Hematopoietic multipotent progenitor cell treated with erythropoietin and hydrocortisone succinate and interleukin-3 and kit ligand, for 4 days (in vitro differentiated cells): ENCODE measurements at regions not wholly inside any gene's neighbourhood (a gene's known extent, or its start where the extent isn't known, plus 50 kb on each side); places are given as distances from the start of the nearest gene placed in this dataset.

Experiments used
- DNase-seq: peaks from one replicate; pipeline ENCODE4 v3.0.0-alpha.2; 2015

DNA sequence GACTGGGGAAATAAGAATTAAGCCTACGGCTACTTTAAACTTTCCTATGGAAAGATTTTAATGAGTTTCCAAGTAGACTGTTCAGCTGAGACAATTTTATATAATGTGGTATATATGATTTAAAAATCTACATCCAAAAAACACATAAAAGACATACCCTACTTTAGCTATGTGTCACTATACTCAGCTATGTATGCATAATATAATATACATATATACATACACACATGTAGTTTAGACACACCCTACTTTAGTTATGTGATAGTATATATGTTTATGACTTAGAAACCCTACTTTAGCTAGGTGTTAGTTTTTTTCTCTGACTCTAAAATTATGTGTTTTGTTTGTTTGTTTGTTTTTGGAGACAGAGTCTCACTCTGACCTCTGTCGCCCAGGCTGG, 100.5 kb upstream of the DAB2 start:
- DNase-seq = no peak

DNA sequence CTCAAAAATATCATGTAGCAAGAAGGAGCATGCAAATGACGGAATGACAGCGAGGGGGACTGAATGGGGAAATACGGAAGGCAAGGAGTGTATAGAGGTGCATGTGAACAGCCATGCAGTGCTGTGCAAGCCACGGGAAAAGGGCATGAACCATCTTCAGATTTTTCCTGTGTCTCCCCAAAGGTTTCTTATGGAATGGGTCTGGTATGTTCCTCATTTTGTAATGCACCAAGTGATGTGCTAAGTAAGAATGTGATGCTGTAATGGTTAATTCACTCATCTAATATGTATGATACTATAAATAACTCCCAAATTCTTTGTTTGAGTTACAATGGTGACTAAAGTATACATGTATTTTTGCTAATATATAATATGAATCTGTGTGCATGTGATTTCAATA, 99.0 kb upstream of the DAB2 start:
- no peak for DNase-seq

DNA sequence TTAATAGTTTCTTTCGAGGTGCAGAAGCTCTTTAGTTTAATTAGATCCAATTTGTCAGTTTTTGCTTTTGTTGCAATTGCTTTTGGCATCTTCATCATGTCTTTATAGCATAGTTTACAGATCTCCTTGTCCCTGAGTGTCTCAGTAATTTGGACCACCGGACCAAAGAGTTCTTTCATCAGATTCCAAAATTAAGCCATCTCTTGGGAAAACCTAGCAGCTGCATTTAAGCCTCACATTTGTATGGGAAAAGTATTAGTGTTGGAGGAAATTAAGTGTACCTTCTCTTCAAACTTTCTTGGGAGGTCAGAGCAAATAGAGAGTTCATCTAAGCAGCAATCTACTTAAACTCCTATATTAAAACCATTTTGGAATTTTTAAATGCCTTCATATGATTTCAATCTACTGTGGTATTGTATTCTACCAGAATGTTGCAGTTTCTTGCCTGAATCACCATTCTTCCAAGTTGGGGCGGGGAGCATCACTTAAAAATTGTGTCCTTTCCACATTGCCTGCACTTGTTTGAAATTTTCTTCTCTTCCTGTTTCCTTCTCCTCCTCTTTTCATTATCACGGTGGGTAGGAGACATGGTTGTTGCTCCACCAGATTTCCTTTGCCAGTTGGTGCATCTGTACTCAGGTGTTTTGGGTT, 97.3 kb upstream of the DAB2 start:
- no peak for DNase-seq

DNA sequence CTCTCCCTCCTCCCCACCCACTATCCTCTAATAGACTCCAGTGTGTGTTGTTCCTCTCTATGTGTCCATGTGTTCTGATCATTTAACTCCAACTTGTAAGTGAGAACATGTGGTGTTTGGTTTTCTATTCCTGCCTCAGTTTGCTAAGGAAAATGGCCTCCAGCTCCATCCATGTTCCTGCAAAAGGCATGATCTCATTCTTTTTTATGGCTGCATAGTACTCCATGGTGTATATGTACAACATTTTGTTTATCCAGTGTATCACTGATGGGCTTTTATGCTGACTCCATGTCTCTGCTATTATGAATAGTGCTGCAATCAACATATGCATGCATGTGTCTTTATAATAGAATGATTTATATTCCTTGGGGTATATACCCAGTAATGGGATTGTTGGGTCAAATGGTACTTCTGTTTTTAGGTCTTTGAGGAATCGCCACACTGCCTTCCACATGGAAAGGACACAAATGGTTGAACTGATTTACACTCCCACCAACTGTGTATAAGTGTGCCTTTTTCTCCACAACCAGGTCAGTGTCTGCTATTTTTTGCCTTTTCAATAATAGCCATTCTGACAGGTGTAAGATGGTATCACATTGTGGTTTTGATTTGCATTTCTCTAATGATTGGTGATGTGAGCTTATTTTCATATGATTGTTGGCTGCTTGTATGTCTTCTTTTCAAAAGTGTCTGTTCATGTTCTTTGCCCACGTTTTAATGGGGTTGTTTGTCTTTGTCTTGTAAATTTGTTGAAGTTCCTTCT, 96.5 kb upstream of the DAB2 start:
- no peak for DNase-seq

DNA sequence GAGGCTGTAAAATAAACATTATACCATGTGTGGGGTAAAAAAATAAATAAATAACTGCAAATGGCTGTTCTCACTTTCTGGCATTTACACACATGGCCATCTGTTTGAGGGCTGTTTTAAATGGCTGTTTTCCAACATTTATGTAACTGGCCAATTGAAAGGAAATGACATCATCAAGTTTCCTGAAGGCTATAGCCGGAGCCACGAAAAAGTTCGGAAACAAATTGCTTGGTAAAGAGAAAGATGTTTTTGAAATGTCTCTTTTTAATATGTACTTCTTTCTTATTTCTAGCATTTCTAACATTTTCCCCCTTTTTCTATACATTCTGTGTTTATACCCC, 95.4 kb upstream of the DAB2 start:
- DNase-seq = no peak

DNA sequence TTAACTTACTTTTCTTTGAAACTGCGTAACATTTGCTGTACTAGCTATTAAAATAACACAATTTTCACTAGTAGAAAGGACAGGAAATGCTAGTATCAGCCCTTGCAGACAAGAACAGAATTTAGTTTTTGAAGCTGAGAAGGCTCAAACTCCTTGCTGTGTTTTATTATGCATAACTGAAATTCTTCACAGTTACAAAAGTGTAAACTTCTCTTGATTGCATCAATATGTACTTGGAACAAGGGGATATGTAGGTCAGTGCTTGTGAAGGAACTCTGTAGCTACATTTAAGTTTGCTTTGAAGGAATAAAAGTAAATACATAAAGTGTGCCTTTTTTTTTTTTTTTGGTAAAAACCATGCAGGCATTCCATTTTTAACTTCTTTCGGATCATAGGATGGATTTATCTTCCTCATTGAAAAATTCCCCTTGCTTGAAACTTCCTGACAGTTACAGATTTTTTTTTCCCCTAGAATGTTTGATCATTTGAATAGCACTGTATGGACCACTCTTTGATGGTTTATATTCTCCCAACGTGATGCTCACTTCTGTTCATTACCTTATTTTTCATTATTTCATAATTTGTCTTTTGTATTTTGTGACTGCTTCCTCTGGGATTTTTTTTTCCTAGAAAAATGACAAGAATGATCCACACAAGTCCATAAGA, 94.9 kb upstream of the DAB2 start:
- DNase-seq = no peak

DNA sequence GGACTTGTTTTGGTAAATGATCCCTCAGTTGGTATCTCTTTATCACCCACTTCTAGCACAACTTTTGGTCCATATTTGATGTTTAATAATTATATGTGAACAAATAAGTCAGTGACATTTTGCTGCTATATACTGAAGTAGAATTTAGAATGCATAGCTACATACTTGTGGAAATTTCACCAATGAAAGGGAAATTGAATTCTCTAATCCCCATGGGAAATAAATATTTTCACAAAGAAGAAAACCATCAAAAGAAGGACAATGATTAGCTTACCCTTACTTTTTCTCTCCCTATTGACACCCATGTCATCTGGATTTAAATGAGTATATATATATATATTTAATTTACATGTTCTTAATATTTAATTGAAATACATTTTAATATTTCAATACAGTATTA, 94.3 kb upstream of the DAB2 start:
- DNase-seq = no peak

DNA sequence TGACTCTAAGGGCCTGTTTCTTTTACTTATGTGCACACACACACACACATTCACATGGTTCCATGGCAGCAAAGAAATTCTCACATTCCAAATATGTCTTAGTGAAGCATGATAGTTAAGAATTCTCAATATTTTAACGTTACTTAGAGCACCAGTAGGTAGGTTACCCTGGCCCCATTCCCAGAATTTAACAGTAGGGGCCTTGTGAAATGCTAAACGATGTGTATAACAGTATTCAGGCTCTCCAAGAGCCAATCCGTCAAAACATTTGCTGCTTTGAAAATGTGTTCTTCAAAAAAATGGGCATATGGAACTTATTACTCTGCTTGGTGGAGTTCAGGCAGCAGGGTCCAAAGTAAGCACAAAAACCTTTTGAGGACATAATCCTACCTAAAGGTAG, 93.7 kb upstream of the DAB2 start:
- DNase-seq = no peak

DNA sequence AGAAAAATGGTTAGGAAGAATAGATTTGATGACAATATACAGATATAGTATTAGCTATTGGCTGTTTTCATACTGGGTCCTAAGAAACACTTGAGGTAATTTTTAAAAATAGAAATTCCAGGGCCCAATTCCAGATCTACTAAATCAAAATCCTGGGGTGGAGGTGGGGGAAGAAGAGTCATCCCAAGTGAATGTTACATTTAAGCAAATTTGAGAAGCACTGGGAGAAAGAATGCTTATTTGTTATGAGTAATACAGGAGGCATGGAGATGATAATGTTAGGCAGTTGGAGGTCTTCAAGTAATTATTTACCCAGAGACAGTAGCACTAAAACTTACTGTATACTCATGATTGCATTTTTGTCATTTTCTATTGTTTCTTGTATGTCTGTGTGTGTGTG, 93.0 kb upstream of the DAB2 start:
- no peak for DNase-seq

DNA sequence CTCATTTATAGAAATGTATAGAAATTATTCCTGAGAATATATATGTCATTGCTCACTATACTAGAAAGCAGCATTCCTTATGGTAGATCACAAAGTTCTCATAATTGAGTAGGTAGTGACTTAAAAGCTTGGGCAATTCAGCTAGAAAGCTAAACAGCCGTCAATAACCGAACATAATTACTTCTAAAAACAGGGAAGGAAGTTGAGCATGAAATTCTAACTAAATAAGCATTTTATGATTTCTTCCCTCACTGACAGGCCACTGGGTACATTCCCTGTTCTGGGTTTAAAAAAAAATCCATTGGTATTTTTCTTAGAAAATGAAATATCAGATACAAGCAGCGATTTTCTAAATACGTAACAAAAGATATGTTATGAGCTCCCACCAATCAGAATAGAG, 91.1 kb upstream of the DAB2 start:
- DNase-seq = no peak

DNA sequence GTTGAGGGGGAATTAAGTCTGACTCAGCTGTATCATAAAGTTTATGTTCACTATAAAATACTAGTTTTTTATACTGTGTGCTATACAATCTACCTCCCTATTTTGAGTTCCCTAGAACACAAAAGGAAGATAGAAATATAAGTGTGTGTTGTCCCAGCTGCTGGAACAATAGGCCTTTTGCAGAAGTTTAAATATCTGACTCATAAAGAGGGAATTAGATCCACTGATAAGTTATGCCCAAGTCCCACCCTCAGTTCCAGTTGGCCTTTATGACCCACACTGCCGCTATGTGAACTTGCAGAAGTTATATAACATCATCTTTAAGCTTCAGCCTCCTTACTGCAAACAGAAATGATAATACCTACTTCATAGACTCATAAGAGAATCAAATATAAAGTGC, 88.5 kb upstream of the DAB2 start:
- no peak for DNase-seq

DNA sequence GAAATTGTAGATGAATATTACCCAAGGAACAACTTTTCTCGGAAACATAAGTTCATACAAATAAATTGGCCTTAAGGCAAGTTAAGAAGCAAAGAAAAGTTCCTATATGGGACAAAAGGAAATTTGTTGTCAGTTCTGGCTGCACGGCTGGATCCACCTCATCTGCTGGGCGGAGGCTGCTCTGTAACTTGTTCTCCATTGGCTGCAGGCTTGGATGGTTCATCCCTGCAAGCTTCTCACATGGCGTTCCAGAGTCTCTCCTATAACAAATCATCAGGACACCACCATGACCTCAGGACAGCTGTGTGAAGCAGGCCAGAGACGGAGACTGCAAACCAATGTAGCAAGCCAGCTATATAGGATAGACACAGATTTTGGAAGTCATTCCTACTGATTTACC, 81.4 kb upstream of the DAB2 start:
- DNase-seq = no peak

DNA sequence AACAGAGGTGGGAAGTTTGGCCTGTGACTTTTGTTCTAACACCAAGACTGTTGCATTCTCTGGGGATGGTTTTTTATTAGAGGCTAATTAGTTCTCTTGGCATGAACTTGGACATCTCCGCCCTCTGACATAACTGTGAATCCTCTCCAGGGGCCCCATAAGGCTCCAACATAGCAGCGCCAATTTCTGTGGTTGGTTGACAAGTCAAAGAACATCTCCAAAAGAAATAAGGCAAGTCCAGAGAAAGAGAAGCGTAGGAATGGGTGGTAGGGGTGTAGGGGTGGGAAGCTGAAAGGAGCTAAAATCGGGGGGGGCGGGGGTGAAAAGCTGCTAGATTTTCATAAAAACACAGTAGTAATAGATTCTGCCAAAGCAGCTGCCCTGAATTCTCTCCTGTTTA, 81.0 kb upstream of the DAB2 start:
- DNase-seq = no peak

DNA sequence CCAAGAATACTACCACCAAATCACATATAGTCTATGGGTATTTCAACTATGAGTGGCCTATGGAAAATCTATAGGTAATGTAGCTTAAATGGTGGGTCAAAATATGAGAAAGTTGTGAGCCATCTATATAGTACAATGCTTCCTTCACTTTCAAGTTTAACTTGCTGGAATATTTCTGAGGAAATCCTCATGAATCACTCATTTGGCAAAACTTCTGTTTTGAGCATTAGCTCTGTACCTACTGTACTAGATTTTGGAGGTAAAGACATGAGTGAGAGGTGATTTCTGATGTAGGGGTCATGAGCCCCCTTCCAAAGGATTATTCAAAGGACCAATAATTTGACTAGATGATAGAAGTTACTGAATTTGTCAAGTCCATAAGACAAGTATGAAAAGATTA, 80.6 kb upstream of the DAB2 start:
- DNase-seq = no peak

DNA sequence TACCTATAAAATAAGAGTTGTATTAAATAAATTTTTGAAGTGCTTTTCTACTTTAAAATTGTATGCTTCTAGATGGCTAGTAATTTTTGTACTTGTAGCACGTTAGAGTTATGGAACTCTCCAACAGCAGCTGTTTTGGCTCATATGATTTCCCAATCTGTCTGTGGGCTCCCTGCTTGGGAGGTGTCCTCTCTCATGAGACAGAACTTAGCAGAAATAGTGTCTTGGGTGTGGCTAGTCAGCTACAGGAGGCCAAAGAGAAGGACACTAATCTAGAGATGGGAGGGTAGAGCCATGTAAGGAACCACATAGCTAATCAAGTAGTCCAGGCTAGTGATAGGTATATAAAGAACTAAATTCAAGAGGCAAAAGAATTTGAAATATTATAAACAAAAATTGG, 78.4 kb upstream of the DAB2 start:
- DNase-seq = peak; percentile 59

DNA sequence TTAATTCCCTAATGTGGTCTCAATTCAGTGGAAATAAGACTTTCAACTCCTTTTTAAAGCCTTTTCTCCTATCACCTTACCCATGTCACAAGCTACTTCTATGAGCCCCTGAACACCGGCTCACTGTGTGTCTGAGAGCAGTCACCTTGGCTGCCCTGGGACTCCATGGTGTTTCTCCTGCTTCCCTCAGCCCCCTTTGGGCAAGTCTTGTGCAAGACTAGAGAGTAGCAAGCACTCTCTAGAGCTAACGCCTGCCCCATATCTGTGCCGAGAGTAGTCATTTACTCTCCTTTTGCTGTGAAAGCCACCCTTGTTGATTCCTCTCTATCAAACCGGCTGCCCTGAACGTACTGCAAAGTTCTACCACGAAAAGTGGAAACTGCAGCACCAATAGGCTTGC, 77.9 kb upstream of the DAB2 start:
- DNase-seq = no peak

DNA sequence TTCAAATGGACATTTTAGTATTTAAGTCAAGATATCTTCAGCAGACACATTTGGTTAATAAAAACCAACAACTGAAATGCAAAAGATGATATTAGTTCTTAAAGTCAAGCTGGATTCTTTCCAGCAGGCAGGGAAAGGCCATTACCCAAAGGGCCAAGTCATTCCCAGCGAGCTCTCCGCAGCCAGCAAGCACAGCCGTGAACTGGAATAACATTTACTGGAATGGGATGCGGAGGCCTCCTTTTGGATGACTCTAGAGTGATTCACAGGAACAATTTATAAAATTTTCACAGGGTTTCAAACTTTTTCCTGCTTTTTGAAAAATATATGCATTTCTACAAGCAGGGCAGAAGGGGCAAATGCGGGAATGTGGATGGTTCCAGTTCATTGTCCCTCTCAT, 76.6 kb upstream of the DAB2 start:
- DNase-seq = no peak

DNA sequence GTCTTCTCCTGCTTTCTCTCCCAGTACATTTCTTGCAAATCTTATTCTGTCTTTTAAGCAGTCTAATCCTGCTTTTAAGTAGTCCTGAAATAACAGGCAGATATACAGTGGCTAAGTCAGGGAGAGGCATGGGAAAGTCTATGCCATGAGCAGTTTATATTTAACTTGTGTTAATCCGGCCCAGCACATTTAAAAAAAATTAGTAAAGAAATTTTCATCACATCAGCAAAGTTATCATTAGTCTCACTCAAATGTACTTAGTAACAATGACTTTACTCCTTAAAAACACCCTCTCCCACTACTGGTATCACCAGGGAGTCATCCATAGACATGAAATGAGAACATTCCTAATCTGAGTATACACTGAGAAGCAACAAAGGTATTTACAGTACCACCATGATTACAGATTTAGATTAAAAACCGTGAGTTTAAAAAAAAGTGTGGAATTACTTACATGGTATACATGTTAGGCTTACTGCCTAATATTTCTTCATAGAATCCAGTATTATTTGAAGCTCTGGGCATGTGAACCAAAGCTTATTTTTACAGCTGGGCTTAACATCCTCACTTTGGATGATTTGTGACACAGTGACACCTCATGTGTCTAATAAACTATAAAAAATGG, 75.9 kb upstream of the DAB2 start:
- DNase-seq = no peak

DNA sequence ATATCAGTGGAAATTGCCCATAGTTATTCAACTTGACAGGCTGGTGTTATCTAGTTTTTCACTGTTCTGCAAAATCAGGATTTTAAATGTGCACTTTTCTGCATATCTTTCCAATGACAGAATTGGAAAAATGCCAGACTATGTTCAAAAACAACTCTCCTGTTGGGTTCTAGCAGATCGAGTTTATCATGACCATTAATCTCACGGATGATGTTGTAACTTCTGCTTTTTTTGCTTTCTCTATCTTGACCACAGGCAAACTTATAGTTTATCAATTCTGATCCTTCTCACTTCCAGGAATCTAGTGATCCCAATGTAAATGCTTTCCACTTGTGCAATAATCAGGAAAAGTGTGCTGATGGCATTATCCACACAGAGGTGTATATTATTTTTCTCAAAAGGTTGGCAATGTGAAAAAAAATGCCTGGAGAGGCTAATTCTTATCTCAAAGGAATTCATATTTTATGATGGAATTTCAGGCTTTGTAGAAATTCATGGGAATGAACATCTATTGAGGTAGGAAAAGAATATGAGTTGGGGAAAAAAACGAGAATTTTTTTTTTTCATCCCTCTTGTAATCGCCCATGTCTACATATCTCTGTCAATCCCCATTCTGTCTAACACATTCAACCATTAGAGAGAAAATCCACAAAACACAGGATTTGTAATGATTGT, 73.6 kb upstream of the DAB2 start:
- DNase-seq = peak; percentile 88

DNA sequence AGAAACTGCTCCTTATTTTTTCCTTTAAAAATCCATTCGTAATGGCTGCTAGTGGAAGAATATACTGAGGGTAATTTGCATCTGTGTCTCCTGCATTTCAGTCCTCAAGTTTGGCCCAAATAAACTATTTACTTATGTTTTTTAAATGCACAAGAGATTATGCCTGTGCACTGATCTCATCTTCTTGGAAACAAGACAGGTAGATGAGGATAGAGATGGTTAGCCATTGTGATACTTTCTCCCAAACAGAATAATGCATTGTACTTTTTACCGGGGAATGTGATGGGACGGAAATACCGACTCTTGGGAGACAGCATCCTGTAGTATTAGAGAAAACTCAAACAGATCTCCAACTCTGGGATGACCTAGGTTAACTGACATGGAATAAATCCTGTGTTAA, 72.5 kb upstream of the DAB2 start:
- DNase-seq = no peak

DNA sequence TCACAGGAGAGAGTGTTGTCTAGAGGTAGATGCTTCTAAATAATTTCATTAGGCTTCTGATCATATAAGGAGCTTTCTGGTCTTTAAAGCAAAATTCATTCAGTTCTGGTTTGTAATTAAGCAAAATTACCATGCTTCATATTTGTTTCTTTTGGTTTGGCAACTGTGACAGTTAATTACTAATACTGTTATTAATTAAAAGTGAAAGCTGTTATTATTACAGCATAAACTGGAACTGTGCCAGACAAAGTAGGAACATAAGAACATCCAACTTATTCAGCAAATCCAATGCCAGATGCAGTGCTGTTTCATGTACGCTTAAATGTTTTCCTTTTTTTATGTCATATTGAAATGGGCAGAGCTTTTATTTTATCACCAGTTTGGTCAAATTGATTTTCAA, 70.4 kb upstream of the DAB2 start:
- DNase-seq = no peak

DNA sequence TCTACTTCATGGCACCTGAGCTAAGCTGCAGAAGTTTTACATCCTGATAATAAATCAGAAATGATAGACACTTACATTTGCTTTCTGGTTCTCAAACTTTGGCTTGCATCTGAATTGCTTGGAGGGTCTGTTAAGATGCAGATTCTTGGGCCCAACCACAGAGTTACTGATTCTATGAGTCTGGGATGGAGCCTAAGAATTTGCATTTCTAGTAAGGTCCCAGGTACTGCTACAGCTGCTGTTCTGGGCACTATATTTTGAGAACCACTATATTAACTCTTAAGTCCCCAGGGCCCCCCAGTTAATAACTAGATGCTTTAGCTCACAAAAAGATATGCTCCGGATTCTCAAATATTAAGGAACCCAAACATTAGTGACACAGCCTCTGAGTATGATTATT, 69.8 kb upstream of the DAB2 start:
- no peak for DNase-seq

DNA sequence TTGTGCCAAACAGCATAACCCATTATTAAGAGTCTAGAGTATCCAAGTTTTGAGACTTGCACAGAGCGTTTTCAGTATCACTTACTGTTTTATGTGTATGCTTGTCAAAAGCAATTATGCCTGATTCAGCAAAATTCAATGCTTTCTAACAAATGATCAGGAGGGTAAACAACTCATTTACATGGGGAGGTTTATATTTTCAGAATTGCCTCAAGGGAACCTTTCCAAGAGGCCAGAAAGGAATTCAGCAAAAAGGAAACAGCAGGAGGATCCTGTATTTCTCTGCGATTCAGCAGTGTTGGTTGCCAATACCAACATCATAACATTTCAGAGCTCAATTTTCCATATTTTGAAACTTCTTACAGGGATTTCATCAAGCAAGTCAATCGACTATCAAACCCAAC, 69.3 kb upstream of the DAB2 start:
- DNase-seq = no peak

DNA sequence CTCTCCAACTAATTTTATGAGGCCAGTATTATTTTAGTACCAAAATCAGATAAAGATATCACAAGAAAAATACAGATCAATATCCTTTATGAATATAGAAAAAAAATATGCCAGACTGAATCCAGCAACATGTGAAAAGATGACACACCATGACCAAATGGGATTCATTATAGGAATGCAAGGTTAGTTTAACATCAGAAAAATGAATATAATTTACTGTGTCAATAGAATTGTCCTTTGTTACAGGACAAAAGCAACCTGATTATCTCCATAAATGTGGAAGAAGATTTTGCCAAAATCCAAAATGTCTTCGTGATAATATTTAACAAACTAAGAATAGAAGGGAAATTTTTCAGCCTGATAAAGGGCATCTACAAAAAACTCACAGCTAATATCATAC, 66.4 kb upstream of the DAB2 start:
- no peak for DNase-seq
